Ishikawa (cell line): ENCODE measurements at regions not wholly inside any gene's neighbourhood (a gene's known extent, or its start where the extent isn't known, plus 50 kb on each side); places are given as distances from the start of the nearest gene placed in this dataset.

Source experiments
- CREB1 ChIP-seq: IDR thresholded peaks from 2 replicates; pipeline ENCODE4 v1.6.1; 2012; ENCODE audit warnings: low read depth
- EP300 ChIP-seq: IDR thresholded peaks from 2 replicates; pipeline ENCODE4 v1.6.1; 2012; ENCODE audit warnings: borderline replicate concordance
- FOXM1 ChIP-seq: IDR thresholded peaks from 2 replicates; pipeline ENCODE4 v1.6.1; 2012; ENCODE audit warnings: low read depth, borderline replicate concordance
- TAF1 ChIP-seq: IDR thresholded peaks from 2 replicates; pipeline ENCODE4 v1.6.1; 2012; ENCODE audit warnings: low read depth, mild to moderate bottlenecking
- USF1 ChIP-seq: IDR thresholded peaks from 2 replicates; pipeline ENCODE4 v1.6.1; 2012

- TF ChIP-seq TAF1 (no peak), FOXM1 (no peak), USF1 (no peak), EP300 (no peak), CREB1 (no peak)
Observed at GRCh38 chr1:223483511-223483910, 90.3 kb downstream of the CCDC185 start.
